ENCODE measurements at regions not wholly inside any gene's neighbourhood (a gene's known extent, or its start where the extent isn't known, plus 50 kb on each side); places are given as distances from the start of the nearest gene placed in this dataset.

DNA sequence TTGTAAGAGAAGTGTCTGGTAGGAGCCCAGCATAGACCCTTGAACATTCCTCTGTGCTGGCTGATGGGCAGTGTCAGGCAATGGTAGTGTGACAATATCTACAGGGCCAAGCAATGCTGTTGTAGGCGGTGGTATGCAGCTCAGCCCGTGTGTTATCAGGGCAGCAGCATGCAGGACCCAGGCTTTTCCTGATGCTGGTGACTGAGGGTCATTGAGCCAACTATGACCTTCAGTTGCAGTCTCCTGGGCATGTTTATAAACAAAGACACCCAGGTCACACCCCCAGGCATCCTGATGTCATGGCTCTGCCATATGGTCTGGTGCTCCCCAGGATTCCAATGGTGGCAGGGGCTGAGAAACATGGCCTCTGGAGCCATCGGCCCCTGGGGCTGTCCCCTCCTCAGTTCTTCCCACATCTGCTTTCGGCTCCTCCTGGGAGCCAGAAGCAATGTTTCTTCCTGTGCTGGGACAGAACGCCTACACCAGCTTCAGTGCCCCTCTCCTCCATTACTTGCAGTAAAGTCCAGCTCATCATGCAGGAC lies 518.0 kb upstream of the HS6ST1 start:
- H3K36me3 ChIP-seq (ENCODE audit: insufficient read depth) = no peaks in the 10 kb centered on the region
- H3K79me2 ChIP-seq (ENCODE audit: insufficient read depth, low read depth) = no peaks in the 10 kb centered on the region
- no peak overlapping the region for H3K9ac ChIP-seq
- no peak overlapping the region for H2AFZ ChIP-seq (ENCODE audit: low read depth)
- H3K4me3 ChIP-seq (IDR thresholded peaks at IDR 0.05; ENCODE audit: insufficient read depth, low read depth, low read length) = no peak overlapping the region
- no peak overlapping the region for H3K27ac ChIP-seq
- no peaks in the 10 kb centered on the region for H3K27me3 ChIP-seq (ENCODE audit: insufficient read depth, low read depth)
- H4K20me1 ChIP-seq (ENCODE audit: insufficient read depth) = no peaks in the 10 kb centered on the region
- TF ChIP-seq, protein P1, sequence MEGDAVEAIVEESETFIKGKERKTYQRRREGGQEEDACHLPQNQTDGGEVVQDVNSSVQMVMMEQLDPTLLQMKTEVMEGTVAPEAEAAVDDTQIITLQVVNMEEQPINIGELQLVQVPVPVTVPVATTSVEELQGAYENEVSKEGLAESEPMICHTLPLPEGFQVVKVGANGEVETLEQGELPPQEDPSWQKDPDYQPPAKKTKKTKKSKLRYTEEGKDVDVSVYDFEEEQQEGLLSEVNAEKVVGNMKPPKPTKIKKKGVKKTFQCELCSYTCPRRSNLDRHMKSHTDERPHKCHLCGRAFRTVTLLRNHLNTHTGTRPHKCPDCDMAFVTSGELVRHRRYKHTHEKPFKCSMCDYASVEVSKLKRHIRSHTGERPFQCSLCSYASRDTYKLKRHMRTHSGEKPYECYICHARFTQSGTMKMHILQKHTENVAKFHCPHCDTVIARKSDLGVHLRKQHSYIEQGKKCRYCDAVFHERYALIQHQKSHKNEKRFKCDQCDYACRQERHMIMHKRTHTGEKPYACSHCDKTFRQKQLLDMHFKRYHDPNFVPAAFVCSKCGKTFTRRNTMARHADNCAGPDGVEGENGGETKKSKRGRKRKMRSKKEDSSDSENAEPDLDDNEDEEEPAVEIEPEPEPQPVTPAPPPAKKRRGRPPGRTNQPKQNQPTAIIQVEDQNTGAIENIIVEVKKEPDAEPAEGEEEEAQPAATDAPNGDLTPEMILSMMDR (conservative IDR thresholded peaks at IDR 0.05; ENCODE audit: low read depth, low read length) = no peak
- H3K4me1 ChIP-seq (ENCODE audit: low read depth, poor library complexity, severe bottlenecking) = no peaks in the 10 kb centered on the region
- no peak overlapping the region for H3K4me2 ChIP-seq

DNA sequence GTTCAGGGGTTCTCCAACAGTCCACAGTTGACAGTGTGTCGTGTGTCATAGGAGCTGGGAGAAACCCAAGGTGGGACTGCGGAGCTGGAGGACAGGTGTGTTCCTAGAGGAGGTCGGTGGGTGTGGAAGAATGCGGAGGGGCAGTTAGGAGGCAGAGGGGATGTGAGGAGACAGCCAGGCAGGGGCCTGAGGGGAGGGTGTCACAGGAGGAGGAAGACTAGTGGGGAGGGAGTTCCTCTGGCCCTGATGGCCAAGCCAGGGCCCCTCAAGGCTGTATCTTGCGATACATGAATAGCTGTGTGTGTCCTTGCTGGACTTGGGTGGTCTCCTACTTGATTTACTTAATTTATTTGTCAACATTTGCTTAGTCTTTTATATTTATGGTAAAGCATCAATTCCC lies 519.6 kb upstream of the HS6ST1 start:
- Histone ChIP-seq H2AFZ (ENCODE audit: low read depth) (no peak overlapping the region), H3K4me2 (no peak overlapping the region), H3K27ac (no peak overlapping the region), H3K79me2 (ENCODE audit: insufficient read depth, low read depth) (no peaks in the 10 kb centered on the region), H3K27me3 (ENCODE audit: insufficient read depth, low read depth) (no peaks in the 10 kb centered on the region), H3K36me3 (ENCODE audit: insufficient read depth) (no peaks in the 10 kb centered on the region), H3K4me3 (IDR thresholded peaks at IDR 0.05; ENCODE audit: insufficient read depth, low read depth, low read length) (no peak overlapping the region), H3K4me1 (ENCODE audit: low read depth, poor library complexity, severe bottlenecking) (peaks cover 3% of the 10 kb centered on the region), H3K9ac (no peak overlapping the region), H4K20me1 (ENCODE audit: insufficient read depth) (no peaks in the 10 kb centered on the region)
- TF ChIP-seq, protein P1 (conservative IDR thresholded peaks at IDR 0.05; ENCODE audit: low read depth, low read length) = no peak

DNA sequence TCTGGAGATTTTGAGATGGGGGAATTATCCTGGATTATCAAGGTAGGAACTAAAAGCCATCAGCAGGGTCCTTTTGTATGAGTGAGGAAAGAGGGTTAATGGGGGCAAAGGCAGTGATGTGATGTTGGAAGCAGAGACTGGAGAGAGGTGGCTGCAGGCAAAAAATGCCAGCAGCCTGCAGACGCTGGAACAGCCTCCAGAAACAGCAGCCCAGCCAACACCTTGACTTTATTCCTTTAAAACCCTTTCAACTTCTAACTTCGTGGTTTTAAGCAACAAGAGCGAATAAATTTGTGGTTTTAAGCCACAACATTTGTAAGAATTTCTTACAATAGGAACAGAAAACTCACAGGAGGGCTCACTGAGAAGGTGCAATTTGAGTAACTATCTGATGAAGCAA lies 523.1 kb upstream of the HS6ST1 start:
- H3K36me3 ChIP-seq (ENCODE audit: insufficient read depth) = no peaks in the 10 kb centered on the region
- no peak overlapping the region for H2AFZ ChIP-seq (ENCODE audit: low read depth)
- no peak overlapping the region for H3K4me2 ChIP-seq
- H3K79me2 ChIP-seq (ENCODE audit: insufficient read depth, low read depth) = no peaks in the 10 kb centered on the region
- H3K27ac ChIP-seq = no peak overlapping the region
- no peaks in the 10 kb centered on the region for H4K20me1 ChIP-seq (ENCODE audit: insufficient read depth)
- H3K27me3 ChIP-seq (ENCODE audit: insufficient read depth, low read depth) = no peaks in the 10 kb centered on the region
- H3K9ac ChIP-seq = no peak overlapping the region
- TF ChIP-seq, protein P1 (conservative IDR thresholded peaks at IDR 0.05; ENCODE audit: low read depth, low read length) = no peak
- H3K4me3 ChIP-seq (IDR thresholded peaks at IDR 0.05; ENCODE audit: insufficient read depth, low read depth, low read length) = no peak overlapping the region
- peaks cover 3% of the 10 kb centered on the region for H3K4me1 ChIP-seq (ENCODE audit: low read depth, poor library complexity, severe bottlenecking)

DNA sequence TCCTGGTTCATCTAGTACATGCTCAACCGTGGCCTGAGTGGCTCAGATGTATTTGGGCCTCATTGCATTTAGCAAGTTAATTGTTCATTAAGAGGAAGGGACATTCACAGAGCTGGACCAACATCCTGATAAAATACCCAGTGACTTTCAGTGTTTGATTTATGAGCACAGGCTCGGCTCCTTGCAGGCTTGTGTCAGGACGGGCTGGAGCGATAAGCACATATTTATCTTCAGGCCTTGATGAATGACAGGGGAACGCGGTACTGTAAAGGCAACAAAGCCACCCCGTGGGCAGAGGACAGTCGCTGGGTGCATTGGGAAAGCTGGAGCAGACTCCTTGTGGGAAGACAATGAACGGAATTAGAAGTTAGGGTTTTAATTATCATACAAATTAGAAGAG lies 548.6 kb upstream of the HS6ST1 start:
- H3K4me2 ChIP-seq = no peak overlapping the region
- H2AFZ ChIP-seq (ENCODE audit: low read depth) = no peak overlapping the region
- no peaks in the 10 kb centered on the region for H3K4me1 ChIP-seq (ENCODE audit: low read depth, poor library complexity, severe bottlenecking)
- H3K27ac ChIP-seq = no peak overlapping the region
- no peaks in the 10 kb centered on the region for H3K36me3 ChIP-seq (ENCODE audit: insufficient read depth)
- TF ChIP-seq, protein P1 (conservative IDR thresholded peaks at IDR 0.05; ENCODE audit: low read depth, low read length) = no peak
- H3K4me3 ChIP-seq (IDR thresholded peaks at IDR 0.05; ENCODE audit: insufficient read depth, low read depth, low read length) = no peak overlapping the region
- H4K20me1 ChIP-seq (ENCODE audit: insufficient read depth) = no peaks in the 10 kb centered on the region
- H3K79me2 ChIP-seq (ENCODE audit: insufficient read depth, low read depth) = no peaks in the 10 kb centered on the region
- no peaks in the 10 kb centered on the region for H3K27me3 ChIP-seq (ENCODE audit: insufficient read depth, low read depth)
- H3K9ac ChIP-seq = no peak overlapping the region

Data from KMS-11 (cell line).